GM12878 (cell line): ENCODE measurements at regions not wholly inside any gene's neighbourhood (a gene's known extent, or its start where the extent isn't known, plus 50 kb on each side); places are given as distances from the start of the nearest gene placed in this dataset.

Source experiments
- ATAC-seq: fragments of 200-7000 bp; cut with Tn5 transposase; 3 replicates; pipeline ENCODE4 v1.9.1; 2020; ENCODE audit warnings: mild to moderate bottlenecking, moderate library complexity
- BruUV-seq: library from RNA; stranded (reverse); fragments of 400-500 nt; replicated peaks from 2 replicates; lab custom pipeline; 2021; lab: Mats Ljungman, UMichigan
- CTCF ChIA-PET: fragments of 300-600 bp; sonication (Branson Sonifier 250); formaldehyde crosslinking; extraction: SDS; loops from one replicate; lab custom pipeline; 2021; ENCODE audit warnings: inconsistent platforms; lab: Yijun Ruan, JAX
- POLR2A ChIA-PET: fragments of 350-600 bp; formaldehyde crosslinking; extraction: SDS; loops from one replicate; lab custom pipeline; 2021; ENCODE audit warnings: inconsistent platforms; lab: Charles Lee
- RAD21 ChIA-PET: fragments of 300-600 bp; sonication (Branson Sonifier 250); formaldehyde crosslinking; loops from one replicate; lab custom pipeline; 2023; ENCODE audit warnings: antibody characterized with exemption; ENCODE audit not compliant: unreplicated experiment; lab: Charles Lee
- SMC1A ChIA-PET: fragments of 300-600 bp; sonication (Branson Sonifier 250); formaldehyde crosslinking; loops from one replicate; lab custom pipeline; 2023; ENCODE audit not compliant: unreplicated experiment, uncharacterized antibody; lab: Charles Lee
- DNase-seq: peaks from one replicate; pipeline ENCODE4 v3.0.0-alpha.2; 2011; ENCODE audit warnings: low read depth, low spot score
- FAIRE-seq: peaks from 3 replicates; lab custom pipeline; 2011; peaks lifted over from hg19 to GRCh38; lab: Jason Lieb, UNC
- H2AFZ ChIP-seq: 2 replicates; pipeline ENCODE4 v1.6.0; 2011; ENCODE audit warnings: low read depth, low read length, control low read depth; ENCODE audit not compliant: control insufficient read depth
- H3K27ac ChIP-seq: 2 replicates; pipeline ENCODE4 v1.5.1; 2011; ENCODE audit warnings: control low read depth; ENCODE audit not compliant: control insufficient read depth, insufficient read depth
- H3K27me3 ChIP-seq, 2 experiments: replicated peaks in 1 of 2; 2 replicates each; pipeline versions ENCODE4 v1.6.0 to v1.6.1; 2011; ENCODE audit warnings: low read length in 1 of 2; ENCODE audit not compliant: control insufficient read depth in 2 of 2, insufficient read depth in 2 of 2
- H3K36me3 ChIP-seq, 2 experiments: 2 replicates each; pipeline ENCODE4 v1.5.1; 2011; ENCODE audit warnings: low read length in 1 of 2; ENCODE audit not compliant: control insufficient read depth in 2 of 2, insufficient read depth in 2 of 2
- H3K4me1 ChIP-seq: 2 replicates; pipeline ENCODE4 v1.6.1; 2011; ENCODE audit warnings: mild to moderate bottlenecking, low read length, moderate library complexity, mixed read lengths; ENCODE audit not compliant: control insufficient read depth, insufficient read depth
- H3K4me2 ChIP-seq: 2 replicates; pipeline ENCODE4 v1.6.0; 2011; ENCODE audit warnings: control low read depth; ENCODE audit not compliant: control insufficient read depth, insufficient read depth
- H3K4me3 ChIP-seq: fragments of 200-600 bp; sonication (generic); 2 replicates; pipeline ENCODE4 v1.5.1; 2016
- H3K79me2 ChIP-seq: 2 replicates; pipeline ENCODE4 v1.6.0; 2011; ENCODE audit warnings: low read length; ENCODE audit not compliant: control insufficient read depth, insufficient read depth
- H3K9ac ChIP-seq: 2 replicates; pipeline ENCODE4 v1.8.0; 2011; ENCODE audit warnings: low read length, control low read depth, mixed read lengths; ENCODE audit not compliant: control insufficient read depth, insufficient read depth
- H3K9me3 ChIP-seq: replicated peaks from 3 replicates; pipeline ENCODE4 v1.5.1; 2011; ENCODE audit warnings: mild to moderate bottlenecking, low read length; ENCODE audit not compliant: control insufficient read depth, insufficient read depth
- H4K20me1 ChIP-seq: 2 replicates; pipeline ENCODE4 v1.6.0; 2011; ENCODE audit not compliant: control insufficient read depth, insufficient read depth
- CBFB ChIP-seq: IDR thresholded peaks from 2 replicates; pipeline ENCODE4 v1.6.1; 2016; ENCODE audit warnings: antibody characterized with exemption, low read depth
- NRF1 ChIP-seq: conservative IDR thresholded peaks from 2 replicates; pipeline ENCODE4 v1.6.1; 2011; ENCODE audit warnings: mild to moderate bottlenecking, low read depth, low read length, improper control_type of control experiment
- RAD21 ChIP-seq: IDR thresholded peaks from 2 replicates; pipeline ENCODE4 v1.6.1; 2011; ENCODE audit warnings: mild to moderate bottlenecking, low read depth, low read length, moderate library complexity; ENCODE audit not compliant: insufficient read depth
- RUNX3 ChIP-seq: IDR thresholded peaks from 2 replicates; pipeline ENCODE4 v1.6.1; 2012; ENCODE audit warnings: low read length, inconsistent platforms
- SP1 ChIP-seq: IDR thresholded peaks from one replicate; pipeline ENCODE4 v1.6.1; 2011; ENCODE audit warnings: low read depth, low read length
- SUPT20H ChIP-seq: IDR thresholded peaks from 2 replicates; pipeline ENCODE4 v1.6.1; 2011; ENCODE audit warnings: low read depth, mild to moderate bottlenecking, low read length, moderate library complexity, borderline replicate concordance; ENCODE audit not compliant: control insufficient read depth
- ZNF384 ChIP-seq: IDR thresholded peaks from 2 replicates; pipeline ENCODE4 v1.6.1; 2012; ENCODE audit warnings: low read depth, mild to moderate bottlenecking, low read length, improper control_type of control experiment, borderline replicate concordance
- WGBS: methylation state at CpG from one replicate; pipeline ENCODE4 v1.1.6; 2016; ENCODE audit warnings: low lambda C conversion rate; ENCODE audit not compliant: insufficient replicate concordance, insufficient coverage; ENCODE audit errors: missing lambda C conversion rate; 5-methylcytosine and 5-hydroxymethylcytosine counted together
- in situ Hi-C: fragments of 300-500 bp; cut with MboI; formaldehyde crosslinking; loops from 9 replicates; pipeline ENCODE4 v1.14.3; 2018; ENCODE audit warnings: mixed read lengths
- intact Hi-C: fragments of 100-400 bp; cut with micrococcal nuclease; formaldehyde crosslinking; loops from one replicate; pipeline ENCODE4 v1.14.2; 2022; ENCODE audit not compliant: unreplicated experiment
- TF ChIP-seq, protein P1 (sequence below): fragments of 450-650 bp; IDR thresholded peaks from 2 replicates; pipeline ENCODE4 v1.6.1; 2017; ENCODE audit warnings: mild to moderate bottlenecking, moderate library complexity
- TF ChIP-seq, protein P2 (sequence below): fragments of 450-650 bp; conservative IDR thresholded peaks from 2 replicates; pipeline ENCODE4 v1.6.1; 2017; ENCODE audit warnings: mild to moderate bottlenecking, moderate library complexity

DNA sequence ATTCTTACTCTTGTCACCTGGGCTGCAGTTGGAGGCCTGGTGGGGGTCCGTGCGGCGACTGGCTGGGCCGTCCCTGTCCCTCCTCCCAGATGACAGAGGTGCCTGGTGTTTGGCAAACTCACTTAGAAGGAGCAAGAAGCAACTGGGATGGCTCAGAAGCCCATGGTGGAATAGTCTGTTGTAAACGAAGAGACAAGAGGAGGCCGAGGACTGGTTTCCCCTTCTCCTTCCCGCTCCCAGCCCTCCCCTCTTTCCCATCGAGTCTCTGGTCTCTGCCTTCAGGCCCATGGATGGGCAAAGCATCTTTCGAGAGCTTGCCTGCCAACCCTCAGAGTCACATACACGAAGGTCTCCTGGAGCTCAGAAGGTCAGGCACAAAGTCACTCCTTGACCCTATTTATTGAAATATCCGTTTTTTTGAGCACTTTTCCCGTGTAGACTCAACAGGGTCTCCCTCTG, 364.4 kb downstream of the SEC14L1 start (continued):
- TF ChIP-seq, protein P1, sequence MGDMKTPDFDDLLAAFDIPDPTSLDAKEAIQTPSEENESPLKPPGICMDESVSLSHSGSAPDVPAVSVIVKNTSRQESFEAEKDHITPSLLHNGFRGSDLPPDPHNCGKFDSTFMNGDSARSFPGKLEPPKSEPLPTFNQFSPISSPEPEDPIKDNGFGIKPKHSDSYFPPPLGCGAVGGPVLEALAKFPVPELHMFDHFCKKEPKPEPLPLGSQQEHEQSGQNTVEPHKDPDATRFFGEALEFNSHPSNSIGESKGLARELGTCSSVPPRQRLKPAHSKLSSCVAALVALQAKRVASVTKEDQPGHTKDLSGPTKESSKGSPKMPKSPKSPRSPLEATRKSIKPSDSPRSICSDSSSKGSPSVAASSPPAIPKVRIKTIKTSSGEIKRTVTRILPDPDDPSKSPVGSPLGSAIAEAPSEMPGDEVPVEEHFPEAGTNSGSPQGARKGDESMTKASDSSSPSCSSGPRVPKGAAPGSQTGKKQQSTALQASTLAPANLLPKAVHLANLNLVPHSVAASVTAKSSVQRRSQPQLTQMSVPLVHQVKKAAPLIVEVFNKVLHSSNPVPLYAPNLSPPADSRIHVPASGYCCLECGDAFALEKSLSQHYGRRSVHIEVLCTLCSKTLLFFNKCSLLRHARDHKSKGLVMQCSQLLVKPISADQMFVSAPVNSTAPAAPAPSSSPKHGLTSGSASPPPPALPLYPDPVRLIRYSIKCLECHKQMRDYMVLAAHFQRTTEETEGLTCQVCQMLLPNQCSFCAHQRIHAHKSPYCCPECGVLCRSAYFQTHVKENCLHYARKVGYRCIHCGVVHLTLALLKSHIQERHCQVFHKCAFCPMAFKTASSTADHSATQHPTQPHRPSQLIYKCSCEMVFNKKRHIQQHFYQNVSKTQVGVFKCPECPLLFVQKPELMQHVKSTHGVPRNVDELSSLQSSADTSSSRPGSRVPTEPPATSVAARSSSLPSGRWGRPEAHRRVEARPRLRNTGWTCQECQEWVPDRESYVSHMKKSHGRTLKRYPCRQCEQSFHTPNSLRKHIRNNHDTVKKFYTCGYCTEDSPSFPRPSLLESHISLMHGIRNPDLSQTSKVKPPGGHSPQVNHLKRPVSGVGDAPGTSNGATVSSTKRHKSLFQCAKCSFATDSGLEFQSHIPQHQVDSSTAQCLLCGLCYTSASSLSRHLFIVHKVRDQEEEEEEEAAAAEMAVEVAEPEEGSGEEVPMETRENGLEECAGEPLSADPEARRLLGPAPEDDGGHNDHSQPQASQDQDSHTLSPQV = no peak
- TF ChIP-seq, protein P2, sequence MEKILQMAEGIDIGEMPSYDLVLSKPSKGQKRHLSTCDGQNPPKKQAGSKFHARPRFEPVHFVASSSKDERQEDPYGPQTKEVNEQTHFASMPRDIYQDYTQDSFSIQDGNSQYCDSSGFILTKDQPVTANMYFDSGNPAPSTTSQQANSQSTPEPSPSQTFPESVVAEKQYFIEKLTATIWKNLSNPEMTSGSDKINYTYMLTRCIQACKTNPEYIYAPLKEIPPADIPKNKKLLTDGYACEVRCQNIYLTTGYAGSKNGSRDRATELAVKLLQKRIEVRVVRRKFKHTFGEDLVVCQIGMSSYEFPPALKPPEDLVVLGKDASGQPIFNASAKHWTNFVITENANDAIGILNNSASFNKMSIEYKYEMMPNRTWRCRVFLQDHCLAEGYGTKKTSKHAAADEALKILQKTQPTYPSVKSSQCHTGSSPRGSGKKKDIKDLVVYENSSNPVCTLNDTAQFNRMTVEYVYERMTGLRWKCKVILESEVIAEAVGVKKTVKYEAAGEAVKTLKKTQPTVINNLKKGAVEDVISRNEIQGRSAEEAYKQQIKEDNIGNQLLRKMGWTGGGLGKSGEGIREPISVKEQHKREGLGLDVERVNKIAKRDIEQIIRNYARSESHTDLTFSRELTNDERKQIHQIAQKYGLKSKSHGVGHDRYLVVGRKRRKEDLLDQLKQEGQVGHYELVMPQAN = no peak
- TF ChIP-seq SP1 (no peak), RAD21 (no peak), CBFB (no peak)

DNA sequence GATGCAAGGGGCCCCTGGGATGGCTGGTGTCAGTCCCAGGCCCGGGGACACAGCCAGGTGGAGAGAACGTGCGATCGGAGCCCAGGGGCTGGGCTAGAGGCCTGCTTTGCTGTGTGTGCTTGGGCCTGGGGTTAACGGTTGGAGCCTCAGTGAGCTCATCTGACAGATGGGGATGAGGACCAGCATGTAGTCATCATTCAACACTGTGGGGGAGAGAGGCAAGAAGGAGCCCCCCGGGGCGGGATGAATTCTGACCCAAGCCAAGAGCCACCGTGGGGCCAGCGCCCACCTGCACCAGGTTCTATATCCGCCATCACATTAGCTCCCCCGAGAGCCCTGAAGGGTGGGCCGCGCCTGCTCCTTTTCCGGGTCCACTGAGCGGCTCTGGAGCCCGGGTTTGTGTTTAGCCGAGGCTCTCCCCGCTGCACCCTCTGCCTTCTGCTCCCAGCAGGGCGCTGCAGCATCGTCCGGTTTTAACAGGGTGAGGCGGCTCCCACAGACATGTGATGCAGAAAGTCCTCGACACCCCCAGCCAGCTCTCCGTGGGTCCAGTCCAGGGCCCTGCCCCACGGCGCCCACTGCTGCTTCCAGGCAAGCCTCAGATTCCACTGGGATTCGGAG, 365.7 kb downstream of the SEC14L1 start:
- ChIA-PET RAD21 (no interaction called here), CTCF (no interaction called here), POLR2A (interaction anchor here (0.5 to 0.6 kb wide), 3 partner anchors 471 to 1906 kb away, joined by 3 to 4 read pairs (median 4); no protein-coding TSS in a partner anchor), SMC1A (no interaction called here)
- no peaks in the 10 kb centered on the region; the same call in 2 of the 3 replicates for H3K9me3 ChIP-seq
- DNase-seq = no peak
- WGBS = 76% methylated on average over 27 of the region's 27 CpGs
- no peaks in the 10 kb centered on the region for H3K27me3 ChIP-seq
- no TSS peak for BruUV-seq
- TF ChIP-seq RUNX3 = no peak
- no peak for TF ChIP-seq SUPT20H
- TF ChIP-seq NRF1 = no peak
- no peak for TF ChIP-seq ZNF384
- H2AFZ ChIP-seq = no peak overlapping the region
- H3K27ac ChIP-seq = no peak overlapping the region
- in situ Hi-C loops = no loop called here
- no peaks in the 10 kb centered on the region; a peak in 2 of 4 replicates for H3K36me3 ChIP-seq
- no peak overlapping the region for H3K9ac ChIP-seq
- H3K79me2 ChIP-seq = no peaks in the 10 kb centered on the region
- no peak for ATAC-seq
- H4K20me1 ChIP-seq = no peaks in the 10 kb centered on the region
- no peak overlapping the region for H3K4me3 ChIP-seq
- no peak overlapping the region for H3K4me2 ChIP-seq
- intact Hi-C loops = no loop called here
- no peak for FAIRE-seq
- no peaks in the 10 kb centered on the region for H3K4me1 ChIP-seq
